ENCODE measurements at regions not wholly inside any gene's neighbourhood (a gene's known extent, or its start where the extent isn't known, plus 50 kb on each side); places are given as distances from the start of the nearest gene placed in this dataset.

DNA sequence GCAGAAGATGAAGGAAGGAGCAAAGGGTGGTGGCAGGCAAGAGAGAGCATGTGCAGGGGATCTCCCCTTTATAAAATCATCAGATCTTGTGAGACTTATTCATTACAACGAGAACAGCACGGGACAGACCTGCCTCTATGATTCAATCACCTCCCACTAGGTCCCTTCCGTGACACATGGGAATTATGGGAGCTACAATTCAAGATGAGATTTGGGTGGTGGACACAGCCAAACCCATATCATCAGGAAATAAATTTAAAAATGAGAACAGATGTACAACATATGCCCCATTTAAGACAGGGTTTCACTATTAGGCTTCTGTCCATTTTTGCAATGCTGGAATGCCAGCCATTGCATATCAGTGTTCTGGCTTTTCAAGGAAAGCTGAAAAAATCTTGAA, 346.7 kb upstream of the SLIT2 start:
- no peak for TF ChIP-seq HDAC6 (IDR thresholded peaks at IDR 0.05; ENCODE audit: unreplicated experiment)
- TF ChIP-seq, protein P1, sequence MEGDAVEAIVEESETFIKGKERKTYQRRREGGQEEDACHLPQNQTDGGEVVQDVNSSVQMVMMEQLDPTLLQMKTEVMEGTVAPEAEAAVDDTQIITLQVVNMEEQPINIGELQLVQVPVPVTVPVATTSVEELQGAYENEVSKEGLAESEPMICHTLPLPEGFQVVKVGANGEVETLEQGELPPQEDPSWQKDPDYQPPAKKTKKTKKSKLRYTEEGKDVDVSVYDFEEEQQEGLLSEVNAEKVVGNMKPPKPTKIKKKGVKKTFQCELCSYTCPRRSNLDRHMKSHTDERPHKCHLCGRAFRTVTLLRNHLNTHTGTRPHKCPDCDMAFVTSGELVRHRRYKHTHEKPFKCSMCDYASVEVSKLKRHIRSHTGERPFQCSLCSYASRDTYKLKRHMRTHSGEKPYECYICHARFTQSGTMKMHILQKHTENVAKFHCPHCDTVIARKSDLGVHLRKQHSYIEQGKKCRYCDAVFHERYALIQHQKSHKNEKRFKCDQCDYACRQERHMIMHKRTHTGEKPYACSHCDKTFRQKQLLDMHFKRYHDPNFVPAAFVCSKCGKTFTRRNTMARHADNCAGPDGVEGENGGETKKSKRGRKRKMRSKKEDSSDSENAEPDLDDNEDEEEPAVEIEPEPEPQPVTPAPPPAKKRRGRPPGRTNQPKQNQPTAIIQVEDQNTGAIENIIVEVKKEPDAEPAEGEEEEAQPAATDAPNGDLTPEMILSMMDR (IDR thresholded peaks at IDR 0.05 in 2 of 3, conservative IDR thresholded peaks at IDR 0.05 in 1 of 3; ENCODE audit: control insufficient read depth in 2 of 3, extremely low read depth in 1 of 3, insufficient read depth in 1 of 3, low read depth in 3 of 3, low read length in 3 of 3), result no peak
- no peak for TF ChIP-seq CEBPB (IDR thresholded peaks at IDR 0.05; ENCODE audit: borderline replicate concordance in 1 of 2, low read depth in 2 of 2, low read length in 2 of 2)
- no peak for TF ChIP-seq HDAC2 (IDR thresholded peaks at IDR 0.05)
- TF ChIP-seq, protein P2, sequence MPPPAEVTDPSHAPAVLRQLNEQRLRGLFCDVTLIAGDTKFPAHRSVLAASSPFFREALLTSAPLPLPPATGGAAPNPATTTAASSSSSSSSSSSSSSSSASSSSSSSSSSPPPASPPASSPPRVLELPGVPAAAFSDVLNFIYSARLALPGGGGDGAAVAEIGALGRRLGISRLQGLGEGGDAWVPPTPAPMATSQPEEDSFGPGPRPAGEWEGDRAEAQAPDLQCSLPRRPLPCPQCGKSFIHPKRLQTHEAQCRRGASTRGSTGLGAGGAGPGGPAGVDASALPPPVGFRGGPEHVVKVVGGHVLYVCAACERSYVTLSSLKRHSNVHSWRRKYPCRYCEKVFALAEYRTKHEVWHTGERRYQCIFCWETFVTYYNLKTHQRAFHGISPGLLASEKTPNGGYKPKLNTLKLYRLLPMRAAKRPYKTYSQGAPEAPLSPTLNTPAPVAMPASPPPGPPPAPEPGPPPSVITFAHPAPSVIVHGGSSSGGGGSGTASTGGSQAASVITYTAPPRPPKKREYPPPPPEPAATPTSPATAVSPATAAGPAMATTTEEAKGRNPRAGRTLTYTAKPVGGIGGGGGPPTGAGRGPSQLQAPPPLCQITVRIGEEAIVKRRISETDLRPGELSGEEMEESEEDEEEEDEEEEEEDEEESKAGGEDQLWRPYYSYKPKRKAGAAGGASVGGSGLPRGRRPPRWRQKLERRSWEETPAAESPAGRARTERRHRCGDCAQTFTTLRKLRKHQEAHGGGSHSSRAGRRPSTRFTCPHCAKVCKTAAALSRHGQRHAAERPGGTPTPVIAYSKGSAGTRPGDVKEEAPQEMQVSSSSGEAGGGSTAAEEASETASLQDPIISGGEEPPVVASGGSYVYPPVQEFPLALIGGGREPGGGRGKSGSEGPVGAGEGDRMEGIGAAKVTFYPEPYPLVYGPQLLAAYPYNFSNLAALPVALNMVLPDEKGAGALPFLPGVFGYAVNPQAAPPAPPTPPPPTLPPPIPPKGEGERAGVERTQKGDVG (CRISPR knock-in tag; IDR thresholded peaks at IDR 0.05), result no peak
- TF ChIP-seq EP300 (IDR thresholded peaks at IDR 0.05; ENCODE audit: borderline replicate concordance in 1 of 2, control insufficient read depth in 1 of 2, low read depth in 2 of 2, low read length in 2 of 2), result no peak
- TF ChIP-seq, protein P3, sequence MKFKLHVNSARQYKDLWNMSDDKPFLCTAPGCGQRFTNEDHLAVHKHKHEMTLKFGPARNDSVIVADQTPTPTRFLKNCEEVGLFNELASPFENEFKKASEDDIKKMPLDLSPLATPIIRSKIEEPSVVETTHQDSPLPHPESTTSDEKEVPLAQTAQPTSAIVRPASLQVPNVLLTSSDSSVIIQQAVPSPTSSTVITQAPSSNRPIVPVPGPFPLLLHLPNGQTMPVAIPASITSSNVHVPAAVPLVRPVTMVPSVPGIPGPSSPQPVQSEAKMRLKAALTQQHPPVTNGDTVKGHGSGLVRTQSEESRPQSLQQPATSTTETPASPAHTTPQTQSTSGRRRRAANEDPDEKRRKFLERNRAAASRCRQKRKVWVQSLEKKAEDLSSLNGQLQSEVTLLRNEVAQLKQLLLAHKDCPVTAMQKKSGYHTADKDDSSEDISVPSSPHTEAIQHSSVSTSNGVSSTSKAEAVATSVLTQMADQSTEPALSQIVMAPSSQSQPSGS (IDR thresholded peaks at IDR 0.05; ENCODE audit: low read length), result no peak
- TF ChIP-seq ZSCAN29 (IDR thresholded peaks at IDR 0.05), result no peak
- no peak for TF ChIP-seq EGR1 (IDR thresholded peaks at IDR 0.05; ENCODE audit: borderline replicate concordance in 1 of 2, low read depth in 2 of 2, low read length in 2 of 2)
- TF ChIP-seq ZNF274 (IDR thresholded peaks at IDR 0.05; ENCODE audit: insufficient read depth, insufficient read length), result no peak
- TF ChIP-seq BRCA1 (IDR thresholded peaks at IDR 0.05; ENCODE audit: low read depth, low read length), result no peak
- no peak for TF ChIP-seq RCOR1 (conservative IDR thresholded peaks at IDR 0.05; ENCODE audit: low read depth, low read length)

Data from GM12878 (cell line).